GM18502 (cell line): ENCODE measurements at regions not wholly inside any gene's neighbourhood (a gene's known extent, or its start where the extent isn't known, plus 50 kb on each side); places are given as distances from the start of the nearest gene placed in this dataset.
"Not testable (repeated sequence)": the region's sequence is repeated elsewhere in the genome, so short reads cannot be mapped to it uniquely, and the experiment has no call there.

Experiments
- ATAC-seq: cut with Tn5 transposase; IDR thresholded peaks from one replicate; pipeline ENCODE4 v1.9.1; 2021; ENCODE audit warnings: mild to moderate bottlenecking; ENCODE audit not compliant: unreplicated experiment, poor library complexity

DNA sequence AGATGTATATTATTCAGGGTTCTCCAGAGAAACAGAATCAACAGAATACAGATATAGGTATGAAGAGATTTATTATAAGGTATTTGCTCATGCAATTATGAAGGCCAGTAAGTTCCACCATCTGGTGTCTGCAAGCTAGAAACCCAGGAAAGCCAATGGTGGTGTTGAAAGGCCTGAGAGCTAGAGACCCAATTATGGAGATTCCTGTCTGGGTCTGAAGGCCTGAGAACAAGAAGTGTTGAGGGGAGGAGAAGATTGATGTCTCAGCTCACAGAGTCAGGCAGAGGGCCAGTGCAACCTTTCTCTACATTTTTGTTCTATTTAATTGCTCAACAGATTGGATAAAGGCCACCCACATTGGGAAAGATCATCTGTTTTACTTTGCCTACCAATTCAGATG lies 524.2 kb upstream of the CRIM1 start:
- no peak for ATAC-seq

DNA sequence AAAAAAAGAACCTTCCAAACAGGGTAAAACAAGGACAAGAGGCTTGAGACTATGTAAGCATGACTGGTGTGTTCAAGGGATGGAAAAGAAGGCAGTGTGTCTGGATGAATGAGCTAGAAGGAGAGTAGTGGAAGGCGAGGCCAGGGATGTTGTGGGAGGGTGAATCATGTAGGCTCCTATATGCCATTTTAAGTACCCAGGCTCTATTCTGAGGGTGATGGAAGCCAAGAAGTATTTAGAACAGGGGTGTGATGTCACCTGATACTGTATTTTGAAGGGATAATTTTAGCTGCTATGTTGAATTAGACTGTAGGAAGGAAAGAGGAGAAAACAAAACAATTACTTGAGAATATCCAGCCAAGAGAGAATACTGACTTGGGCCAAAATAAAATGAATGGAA lies 524.7 kb upstream of the CRIM1 start:
- no peak for ATAC-seq

DNA sequence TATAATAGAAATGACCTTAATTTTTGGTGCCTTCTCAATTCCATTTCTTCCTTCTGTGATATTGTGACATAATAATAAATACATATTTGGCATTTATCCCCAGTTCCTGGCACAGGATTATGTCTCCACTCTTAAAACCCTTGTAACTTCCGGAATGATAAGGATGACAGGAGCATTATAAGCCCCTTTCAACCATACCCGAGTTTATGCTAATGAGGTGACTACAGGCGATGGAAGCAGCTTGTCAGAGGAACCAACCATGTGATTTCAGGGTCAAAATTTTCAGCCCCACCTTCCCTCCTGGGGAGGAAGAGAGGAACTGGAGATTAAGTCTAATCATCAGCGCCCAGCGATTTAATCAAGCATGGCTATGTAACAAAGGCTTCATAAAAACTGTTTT lies 528.5 kb upstream of the CRIM1 start:
- no peak for ATAC-seq

DNA sequence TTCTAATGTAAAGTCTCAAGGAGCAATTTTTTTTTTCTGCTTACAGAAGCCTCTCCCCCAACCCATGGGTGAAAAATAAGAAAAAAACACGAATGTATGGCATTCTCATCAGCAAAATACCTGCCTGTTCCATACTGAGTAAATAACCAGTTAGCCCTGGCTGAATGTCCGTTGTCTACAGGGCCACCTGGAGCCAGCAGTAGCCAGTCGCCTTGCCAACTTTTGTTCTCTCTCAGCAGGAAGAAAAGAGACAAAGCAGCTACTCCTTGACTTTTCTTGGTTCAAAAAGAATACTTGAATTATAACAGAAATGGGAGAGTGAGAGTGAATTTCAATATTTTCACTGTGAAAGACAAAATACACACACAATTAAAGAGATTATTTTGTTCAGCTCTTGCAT lies 532.9 kb upstream of the CRIM1 start:
- no peak for ATAC-seq

DNA sequence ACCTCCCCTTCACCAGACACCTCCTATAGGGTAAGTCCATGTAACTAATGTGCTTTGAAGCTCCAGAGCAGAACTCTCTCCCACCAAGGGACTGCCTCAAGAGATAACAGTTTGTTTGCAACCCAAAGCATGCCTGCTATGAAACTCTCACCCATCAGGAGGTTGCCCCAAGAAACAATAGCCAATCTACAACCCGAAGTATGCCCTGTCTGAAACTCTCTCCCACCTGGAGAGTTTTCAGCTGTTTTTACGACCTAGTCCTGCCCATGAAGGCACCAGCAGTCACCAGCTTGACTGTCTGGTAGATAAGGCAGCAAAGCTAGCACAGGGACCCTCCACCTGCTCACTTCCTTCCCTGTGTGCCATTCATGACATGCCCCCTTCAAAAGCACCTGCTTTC lies 533.9 kb upstream of the CRIM1 start:
- ATAC-seq, result no peak

DNA sequence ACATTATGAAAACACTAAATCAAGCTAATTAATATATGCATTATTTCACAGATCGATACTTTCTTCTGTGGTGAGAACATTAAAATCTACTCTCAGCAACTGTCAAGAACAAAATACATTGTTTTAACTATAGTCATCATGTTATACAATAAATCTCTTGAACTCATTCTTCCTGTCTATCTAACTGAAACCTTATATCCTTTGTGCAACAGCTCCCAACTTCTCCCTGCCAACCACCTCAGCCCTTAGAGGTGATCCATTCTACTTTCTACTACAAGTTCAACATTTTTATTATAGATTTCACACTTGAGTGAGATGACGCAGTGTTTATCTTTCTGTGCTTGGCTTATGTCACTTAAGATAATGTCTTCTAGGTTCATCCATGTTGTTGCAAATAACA lies 535.2 kb upstream of the CRIM1 start:
- no peak for ATAC-seq

DNA sequence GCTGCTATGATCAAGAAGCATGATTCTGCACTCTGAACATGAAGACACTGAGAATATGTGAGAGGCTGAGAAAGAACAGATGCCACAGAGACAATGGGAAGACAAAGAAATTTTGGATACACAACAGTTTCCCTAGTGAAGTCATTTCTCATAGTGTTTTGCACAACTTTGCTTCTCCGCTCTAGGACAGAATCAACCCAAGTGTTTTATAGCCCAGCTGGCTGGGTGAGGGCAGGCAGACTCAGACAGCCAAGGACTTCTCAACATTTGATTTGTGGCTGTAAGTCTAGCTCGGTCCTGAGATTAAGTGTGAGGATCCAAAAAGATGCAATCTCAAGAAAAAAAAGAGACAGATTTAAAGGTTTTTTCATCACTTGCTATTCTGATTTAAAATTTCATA lies 536.5 kb upstream of the CRIM1 start:
- no peak for ATAC-seq

DNA sequence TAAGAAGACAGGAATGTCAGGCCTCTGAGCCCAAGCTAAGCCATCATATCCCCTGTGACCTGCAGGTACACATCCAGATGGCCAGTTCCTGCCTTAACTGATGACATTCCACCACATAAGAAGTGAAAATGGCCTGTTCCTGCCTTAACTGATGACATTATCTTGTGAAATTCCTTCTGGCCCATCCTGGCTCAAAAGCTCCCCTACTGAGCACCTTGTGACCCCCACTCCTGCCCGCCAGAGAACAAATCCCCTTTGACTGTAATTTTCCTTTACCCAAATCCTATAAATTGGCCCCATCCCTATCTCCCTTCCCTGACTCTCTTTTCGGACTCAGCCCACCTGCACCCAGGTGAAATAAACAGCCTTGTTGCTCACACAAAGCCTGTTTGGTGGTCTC lies 537.2 kb upstream of the CRIM1 start:
- ATAC-seq, result not testable (repeated sequence)

DNA sequence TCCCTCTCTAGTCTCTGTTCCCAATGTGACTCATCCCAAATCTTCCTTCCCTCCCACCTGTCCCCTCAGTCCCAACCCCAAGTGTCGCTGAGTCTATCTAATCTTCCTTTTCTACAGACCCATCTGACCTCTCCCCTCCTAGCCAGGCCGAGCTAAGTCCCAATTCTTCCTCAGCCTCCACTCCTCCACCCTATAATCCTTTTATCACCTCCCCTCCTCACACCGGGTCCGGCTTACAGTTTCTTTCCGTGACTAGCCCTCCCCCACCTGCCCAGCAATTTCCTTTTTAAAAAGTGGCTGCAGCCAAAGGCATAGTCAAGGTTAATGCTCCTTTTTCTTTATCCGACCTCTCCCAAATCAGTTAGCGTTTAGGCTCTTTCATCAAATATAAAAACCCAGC lies 541.0 kb upstream of the CRIM1 start:
- ATAC-seq, result not testable (repeated sequence)

DNA sequence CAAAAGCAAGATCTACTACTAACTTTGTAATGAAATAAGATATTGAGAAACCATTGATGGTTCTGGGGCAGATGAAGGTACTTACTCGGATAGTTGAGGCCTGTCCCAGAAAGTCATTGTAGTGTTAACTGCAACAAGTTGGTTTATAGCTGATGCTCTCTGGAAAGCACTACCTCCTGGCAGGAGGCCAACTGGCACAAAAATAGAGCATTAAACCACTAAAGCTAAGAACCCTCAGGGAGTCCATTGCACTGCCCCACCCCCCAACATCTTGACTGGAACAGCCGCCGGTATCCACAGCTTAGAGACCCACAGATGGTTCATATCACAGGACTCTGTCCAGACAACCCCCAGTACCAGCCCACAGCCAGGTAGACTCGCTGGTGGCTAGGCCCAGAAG lies 552.5 kb upstream of the CRIM1 start:
- ATAC-seq, result no peak

DNA sequence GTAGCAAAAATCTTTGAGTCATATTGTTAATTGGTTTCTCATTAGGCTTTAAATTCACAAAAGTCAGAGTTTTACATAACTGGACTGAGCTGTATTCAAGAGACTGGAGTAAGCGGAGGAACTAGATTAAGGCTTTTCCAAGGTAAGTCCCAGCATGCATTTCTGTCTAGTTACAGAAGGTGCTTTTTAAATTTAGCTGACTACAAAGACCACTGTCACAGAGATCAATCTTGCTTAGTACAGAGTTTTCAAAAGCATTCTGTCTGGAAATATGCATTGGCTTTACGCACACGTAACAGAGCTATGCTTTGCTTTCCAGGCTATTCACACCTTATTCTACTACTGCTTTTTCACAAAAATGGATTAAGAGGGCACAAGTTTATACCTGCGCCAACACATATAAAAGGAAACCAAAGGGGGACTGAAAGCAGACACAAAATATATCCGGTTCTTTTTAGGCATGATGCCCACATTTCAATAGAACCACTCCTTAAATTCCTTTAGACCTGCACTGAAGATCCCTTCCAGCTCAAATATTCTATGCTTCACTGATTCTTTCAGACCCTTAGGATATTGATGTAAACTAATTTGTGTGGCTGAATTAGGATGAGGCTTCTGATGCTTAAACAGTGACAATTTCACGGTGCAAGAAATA lies 560.7 kb upstream of the CRIM1 start:
- no peak for ATAC-seq

DNA sequence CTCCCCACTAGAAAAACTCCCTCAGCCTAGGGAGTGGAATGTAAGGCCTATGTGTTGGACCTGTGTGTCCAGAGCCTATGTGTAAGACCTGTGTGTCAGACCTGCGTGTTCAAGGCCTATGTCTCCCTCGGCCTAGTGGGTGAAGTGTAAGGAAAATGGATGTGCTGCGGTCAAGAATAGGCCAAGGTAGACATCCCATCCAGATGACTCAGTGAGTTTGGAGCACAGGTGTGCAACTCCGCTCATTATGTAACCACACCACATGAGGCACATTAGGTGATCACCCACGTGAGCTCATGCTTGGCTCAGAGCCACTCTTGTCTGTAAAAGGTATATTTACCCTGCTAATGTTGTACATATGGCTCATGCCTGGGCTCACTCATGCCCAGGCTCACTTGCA lies 565.3 kb upstream of the CRIM1 start:
- no peak for ATAC-seq

DNA sequence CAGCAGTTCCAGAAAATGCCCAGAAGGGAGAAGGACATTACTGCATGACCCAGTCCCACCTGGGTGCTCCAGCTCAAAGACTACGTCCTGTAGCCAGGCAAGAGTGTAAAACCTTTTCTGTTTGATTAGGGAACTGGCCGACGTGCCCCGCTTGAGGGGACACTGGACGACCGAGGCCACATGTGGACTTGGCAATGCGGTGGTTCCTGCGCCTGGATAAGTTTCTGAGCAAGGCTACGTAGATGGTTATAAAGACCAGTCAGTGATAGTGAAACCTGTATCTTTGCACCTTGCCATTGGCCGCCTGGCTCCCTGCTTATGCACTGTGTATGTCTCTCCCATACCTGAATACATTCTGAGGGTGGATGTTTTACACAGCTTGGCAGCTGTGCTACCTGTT lies 567.0 kb upstream of the CRIM1 start:
- no peak for ATAC-seq

DNA sequence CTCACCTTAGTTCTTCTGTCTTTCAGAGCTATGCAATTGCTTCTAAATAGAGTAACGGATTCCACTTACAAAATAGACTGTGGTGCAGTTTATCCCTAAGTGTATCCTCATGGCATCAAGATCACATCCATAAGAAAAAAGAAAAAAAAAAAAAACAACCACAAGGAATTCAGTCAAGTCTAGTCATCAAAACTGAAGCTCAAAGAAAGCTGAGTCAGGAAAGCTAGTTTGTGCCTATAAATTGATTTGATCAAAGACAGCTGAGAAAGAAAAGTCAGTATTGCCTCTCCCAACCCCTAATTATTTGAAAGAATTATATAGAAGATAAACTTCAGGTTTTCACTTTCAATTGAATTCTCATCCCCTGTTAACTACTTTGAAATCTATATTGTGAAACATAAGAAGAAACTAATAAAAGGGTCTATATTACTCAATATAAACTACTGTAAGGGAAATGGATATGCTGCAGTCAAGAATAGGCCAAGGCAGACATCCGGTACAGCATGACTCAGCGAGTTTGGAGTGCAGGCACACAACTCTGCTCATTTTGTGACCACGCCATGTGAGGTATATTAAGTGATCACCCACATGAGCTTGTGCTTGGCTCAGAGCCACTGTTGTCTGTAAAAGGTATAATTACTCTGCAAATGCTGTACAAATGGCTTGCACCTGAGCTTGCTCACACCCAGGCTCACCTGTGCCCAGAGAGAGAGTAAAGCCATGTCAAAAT lies 568.1 kb upstream of the CRIM1 start:
- no peak for ATAC-seq

DNA sequence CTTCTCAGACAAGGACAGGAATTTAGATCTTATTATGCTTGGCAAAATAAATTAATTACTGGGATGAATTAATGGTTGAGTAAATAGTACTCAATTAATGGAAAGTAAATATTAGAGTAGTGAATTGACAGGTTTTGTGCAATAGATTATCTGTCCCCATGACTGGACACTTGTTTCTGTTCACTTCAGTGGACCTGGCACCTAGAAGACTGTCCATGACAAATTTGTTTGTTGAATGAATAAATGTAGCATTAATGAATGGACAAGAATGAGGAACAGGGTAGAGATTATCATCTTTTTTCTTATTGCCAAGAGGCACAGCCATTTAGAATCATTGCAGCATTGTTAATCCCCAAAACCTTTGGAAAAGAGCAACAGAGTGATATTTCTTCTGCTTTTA lies 570.0 kb upstream of the CRIM1 start:
- no peak for ATAC-seq

DNA sequence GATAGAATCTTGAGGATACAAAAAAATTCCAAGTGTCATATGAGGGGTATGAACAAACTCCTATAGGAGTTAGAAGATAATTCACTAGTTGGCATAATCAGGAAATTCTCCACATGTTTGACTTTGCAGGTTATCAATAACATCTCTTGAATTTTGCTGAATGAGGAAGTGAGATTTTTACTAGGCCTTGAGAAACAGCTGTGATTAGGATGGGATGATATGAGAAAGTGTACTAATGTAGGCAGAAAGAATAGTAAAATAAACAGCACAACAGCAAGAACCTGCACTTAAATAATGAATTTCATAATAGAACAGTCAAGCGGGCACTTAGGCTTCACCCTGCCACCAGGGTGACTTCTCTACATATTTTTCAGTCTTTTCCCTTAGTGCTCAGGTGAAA lies 570.8 kb upstream of the CRIM1 start:
- ATAC-seq, result no peak

DNA sequence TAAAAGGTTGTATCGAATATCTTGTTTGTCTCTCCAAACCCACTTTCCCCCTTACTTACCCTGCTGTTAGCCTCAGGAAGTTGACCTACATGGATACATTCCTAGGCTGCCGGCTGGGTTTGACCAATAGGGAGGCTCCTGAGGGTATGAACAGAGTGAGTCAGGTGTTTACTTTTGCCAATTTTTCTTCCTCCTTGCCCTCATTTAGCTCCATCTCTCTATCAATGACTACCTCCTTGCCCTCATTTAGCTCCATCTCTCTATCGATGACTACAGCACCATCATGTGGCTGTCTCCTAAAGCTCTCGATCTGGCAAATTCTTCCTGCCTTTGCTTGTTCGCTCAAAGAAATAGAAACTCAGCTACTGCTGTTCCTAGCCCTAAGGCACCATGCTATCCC lies 571.9 kb upstream of the CRIM1 start:
- ATAC-seq, result no peak

DNA sequence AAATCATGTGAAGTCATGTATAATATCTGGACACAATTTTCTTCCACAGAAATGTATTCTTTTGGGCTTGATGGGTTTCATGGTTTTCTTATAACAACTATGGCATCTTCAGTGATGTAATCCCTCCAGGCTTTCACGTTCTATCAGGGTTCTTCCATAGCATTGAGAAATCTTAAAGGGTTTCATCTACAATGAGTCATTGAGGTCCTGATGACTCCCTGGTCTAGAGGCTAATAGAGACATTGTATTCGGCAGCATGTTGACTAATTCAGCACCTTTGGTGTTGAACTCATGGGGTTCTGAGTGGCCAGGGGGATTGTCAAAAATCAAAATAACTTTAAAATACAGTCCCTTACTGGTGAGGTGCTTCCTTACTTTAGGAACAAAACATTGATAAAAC lies 614.0 kb upstream of the CRIM1 start:
- no peak for ATAC-seq

DNA sequence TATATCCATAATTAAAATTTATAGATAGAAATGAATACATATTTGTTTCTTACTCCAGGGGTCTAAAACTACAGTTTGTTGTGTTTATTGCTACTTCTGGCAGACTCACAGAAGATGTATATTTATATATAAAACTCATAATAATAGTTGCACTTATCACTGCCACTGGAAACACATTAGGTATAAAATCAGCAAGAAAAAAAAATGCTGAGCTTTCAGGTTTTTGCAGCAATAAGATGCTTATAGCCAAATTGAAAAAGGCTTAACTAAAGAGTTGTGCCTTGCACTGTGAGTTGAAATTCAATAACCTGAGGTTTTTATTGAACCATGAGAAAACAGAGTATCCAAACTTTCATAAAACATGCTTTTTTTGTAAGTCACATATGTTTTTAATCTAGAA lies 623.9 kb upstream of the CRIM1 start:
- ATAC-seq, result no peak

DNA sequence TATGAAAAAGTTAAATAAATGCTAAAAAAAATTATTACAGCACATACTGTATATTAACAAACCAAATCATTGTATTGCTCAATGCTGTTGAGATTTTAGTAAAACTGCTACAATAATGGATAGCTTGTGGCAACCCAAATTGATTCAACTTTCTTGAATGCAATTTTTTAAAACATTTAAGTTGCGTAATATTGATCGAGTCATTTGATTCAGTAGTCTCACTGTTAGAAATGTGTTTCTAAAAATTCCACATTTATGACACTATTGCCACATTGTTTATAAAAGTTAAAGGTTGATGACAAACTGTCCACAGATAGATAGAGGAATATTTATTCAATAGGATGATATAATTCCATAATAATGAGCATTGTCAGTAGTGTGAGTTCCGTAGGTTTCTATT lies 640.7 kb upstream of the CRIM1 start:
- no peak for ATAC-seq

DNA sequence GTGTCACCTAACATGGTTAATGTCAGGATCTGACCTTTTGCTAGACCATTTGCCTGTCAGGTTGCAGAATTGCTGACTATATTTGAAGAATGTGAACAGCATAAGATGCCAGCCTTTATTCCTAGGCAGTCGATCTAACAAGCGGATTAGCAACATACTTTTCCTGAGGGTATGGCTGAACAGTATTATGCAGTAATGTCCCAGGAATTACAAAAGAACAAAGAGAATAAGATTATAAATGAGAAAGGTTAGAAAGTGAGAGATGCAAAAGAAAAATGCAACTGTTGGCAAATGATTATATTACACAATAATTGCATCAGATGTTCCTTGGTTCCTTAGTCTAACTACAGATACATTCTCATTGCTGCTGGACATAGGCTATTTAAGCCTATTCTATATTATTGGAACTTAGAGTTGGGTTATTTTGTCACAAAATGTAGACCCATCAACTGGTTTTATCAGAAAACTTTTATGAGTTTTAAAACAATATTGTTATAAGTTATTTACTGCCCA lies 647.1 kb upstream of the CRIM1 start:
- no peak for ATAC-seq

DNA sequence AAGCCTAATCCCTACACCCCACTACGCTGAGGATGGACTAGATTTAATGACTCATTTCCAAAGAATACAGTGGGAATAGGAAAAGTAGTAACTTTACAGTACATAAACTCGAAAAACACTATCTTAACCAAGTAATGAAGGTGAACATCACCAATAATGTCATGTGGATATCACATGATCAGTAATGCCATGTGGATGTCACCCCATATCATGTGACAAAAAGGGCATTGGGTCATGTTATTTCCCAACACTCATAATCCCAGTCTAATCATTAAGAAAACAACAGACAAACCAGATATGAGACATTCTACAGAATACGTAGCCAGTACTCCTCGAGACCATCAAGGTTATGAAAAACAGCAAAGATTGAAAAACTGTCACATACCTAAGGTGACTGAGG lies 667.3 kb upstream of the CRIM1 start:
- no peak for ATAC-seq
